Type B pancreatic cell (in vitro differentiated cells): ENCODE measurements at regions not wholly inside any gene's neighbourhood (a gene's known extent, or its start where the extent isn't known, plus 50 kb on each side); places are given as distances from the start of the nearest gene placed in this dataset.

Experiments used
- DNase-seq: peaks from one replicate; pipeline ENCODE4 v3.0.0; 2021; ENCODE audit warnings: mixed read lengths; ENCODE audit not compliant: unreplicated experiment; ENCODE audit errors: extremely low spot score
- H3K27ac Mint-ChIP-seq: 2 replicates; pipeline ENCODE4 v1.8.0; 2021; ENCODE audit warnings: mild to moderate bottlenecking, mixed read lengths
- H3K27me3 Mint-ChIP-seq: 2 replicates; pipeline ENCODE4 v1.8.0; 2021; ENCODE audit warnings: mixed read lengths
- H3K36me3 Mint-ChIP-seq: 2 replicates; pipeline ENCODE4 v1.8.0; 2021; ENCODE audit warnings: mixed read lengths
- H3K4me1 Mint-ChIP-seq: one replicate; pipeline ENCODE4 v1.8.0; 2021; ENCODE audit warnings: mixed read lengths; ENCODE audit not compliant: unreplicated experiment
- H3K4me3 Mint-ChIP-seq: 2 replicates; pipeline ENCODE4 v1.8.0; 2021; ENCODE audit warnings: mild to moderate bottlenecking, mixed read lengths
- H3K9me3 Mint-ChIP-seq: 2 replicates; pipeline ENCODE4 v1.8.0; 2021; ENCODE audit warnings: mixed read lengths
- TF ChIP-seq, protein P1 (sequence below): fragments of 200-600 bp; sonication (generic); conservative IDR thresholded peaks from 2 replicates; pipeline ENCODE4 v1.5.0; 2021; ENCODE audit warnings: antibody characterized with exemption, mild to moderate bottlenecking

DNA sequence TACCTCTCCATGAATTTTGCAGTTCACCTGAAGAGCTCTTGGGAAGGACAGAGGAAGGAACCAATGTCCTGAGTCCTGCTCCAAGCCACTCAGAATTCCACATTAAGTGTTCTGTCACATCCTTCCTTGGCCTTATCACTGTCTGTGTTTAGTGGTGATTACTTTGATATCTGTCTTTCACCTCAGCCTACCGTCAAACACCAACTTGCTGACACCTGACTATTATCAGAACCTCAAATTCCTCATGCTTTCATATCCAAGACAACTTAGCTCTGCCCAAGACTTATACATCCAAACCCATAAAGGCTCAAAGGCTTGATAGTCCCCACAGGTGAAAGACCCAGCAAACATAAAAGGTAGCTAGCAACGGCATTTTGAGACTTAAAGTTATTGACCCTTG is 280.0 kb downstream of the MEX3B start:
- no peak overlapping the region for H3K27ac Mint-ChIP-seq
- no peaks in the 10 kb centered on the region for H3K27me3 Mint-ChIP-seq
- peaks cover 4% of the 10 kb centered on the region for H3K9me3 Mint-ChIP-seq

DNA sequence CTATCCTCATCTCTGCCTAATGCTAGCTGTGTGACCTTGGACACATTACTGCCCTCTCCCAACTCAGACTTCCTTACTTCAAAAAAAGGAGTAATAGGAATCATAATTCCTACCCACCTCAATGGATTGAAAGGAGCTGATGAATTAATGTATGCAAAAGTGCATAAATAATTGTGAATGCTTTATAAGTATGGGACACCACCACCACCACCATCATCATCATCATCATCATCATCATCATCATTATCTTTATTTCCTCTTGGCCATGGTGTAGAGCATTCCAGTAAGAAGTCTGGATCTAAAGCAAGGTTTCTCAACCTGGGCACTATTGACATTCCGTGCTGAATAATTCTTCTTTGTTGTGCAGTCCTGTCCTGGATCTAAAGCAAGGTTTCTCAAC is 282.5 kb downstream of the MEX3B start:
- TF ChIP-seq, protein P1, sequence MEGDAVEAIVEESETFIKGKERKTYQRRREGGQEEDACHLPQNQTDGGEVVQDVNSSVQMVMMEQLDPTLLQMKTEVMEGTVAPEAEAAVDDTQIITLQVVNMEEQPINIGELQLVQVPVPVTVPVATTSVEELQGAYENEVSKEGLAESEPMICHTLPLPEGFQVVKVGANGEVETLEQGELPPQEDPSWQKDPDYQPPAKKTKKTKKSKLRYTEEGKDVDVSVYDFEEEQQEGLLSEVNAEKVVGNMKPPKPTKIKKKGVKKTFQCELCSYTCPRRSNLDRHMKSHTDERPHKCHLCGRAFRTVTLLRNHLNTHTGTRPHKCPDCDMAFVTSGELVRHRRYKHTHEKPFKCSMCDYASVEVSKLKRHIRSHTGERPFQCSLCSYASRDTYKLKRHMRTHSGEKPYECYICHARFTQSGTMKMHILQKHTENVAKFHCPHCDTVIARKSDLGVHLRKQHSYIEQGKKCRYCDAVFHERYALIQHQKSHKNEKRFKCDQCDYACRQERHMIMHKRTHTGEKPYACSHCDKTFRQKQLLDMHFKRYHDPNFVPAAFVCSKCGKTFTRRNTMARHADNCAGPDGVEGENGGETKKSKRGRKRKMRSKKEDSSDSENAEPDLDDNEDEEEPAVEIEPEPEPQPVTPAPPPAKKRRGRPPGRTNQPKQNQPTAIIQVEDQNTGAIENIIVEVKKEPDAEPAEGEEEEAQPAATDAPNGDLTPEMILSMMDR, result no peak
- Mint-ChIP-seq H3K4me3 (no peak overlapping the region), H3K9me3 (no peaks in the 10 kb centered on the region), H3K27ac (no peak overlapping the region), H3K4me1 (peaks cover 11% of the 10 kb centered on the region), H3K36me3 (peaks cover 4% of the 10 kb centered on the region), H3K27me3 (no peaks in the 10 kb centered on the region)
- no peak for DNase-seq

More for the DNA sequence above, 280.0 kb downstream of the MEX3B start:
- Mint-ChIP-seq H3K36me3 (peaks cover 9% of the 10 kb centered on the region), H3K4me1 (no peaks in the 10 kb centered on the region), H3K4me3 (no peak overlapping the region)
- no peak for DNase-seq
- TF ChIP-seq, protein P1, result no peak

DNA sequence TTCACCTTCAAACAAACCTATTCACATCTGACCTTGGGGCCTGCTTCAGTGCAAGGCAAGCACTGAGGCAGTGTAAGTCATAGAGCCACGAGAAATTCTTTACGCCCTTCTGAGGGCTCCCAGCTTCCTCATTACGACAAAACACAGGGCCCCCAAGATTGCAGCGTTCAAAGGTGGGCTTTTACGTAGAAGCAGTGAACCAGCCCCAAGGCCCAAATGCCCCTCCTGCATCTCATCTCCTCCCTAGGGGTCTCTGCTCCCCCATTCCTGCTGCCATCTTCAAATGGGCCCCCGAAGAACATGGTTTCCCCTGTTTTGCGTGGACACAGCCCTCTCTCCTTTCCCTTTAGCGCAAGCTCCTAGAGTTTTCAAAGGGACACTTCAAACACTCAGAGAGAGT is 285.1 kb downstream of the MEX3B start:
- Mint-ChIP-seq H3K27ac (no peak overlapping the region), H3K9me3 (no peaks in the 10 kb centered on the region), H3K4me3 (no peak overlapping the region), H3K4me1 (peaks cover 16% of the 10 kb centered on the region), H3K27me3 (no peaks in the 10 kb centered on the region), H3K36me3 (peaks cover 7% of the 10 kb centered on the region)
- TF ChIP-seq, protein P1, result no peak
- DNase-seq, result no peak

DNA sequence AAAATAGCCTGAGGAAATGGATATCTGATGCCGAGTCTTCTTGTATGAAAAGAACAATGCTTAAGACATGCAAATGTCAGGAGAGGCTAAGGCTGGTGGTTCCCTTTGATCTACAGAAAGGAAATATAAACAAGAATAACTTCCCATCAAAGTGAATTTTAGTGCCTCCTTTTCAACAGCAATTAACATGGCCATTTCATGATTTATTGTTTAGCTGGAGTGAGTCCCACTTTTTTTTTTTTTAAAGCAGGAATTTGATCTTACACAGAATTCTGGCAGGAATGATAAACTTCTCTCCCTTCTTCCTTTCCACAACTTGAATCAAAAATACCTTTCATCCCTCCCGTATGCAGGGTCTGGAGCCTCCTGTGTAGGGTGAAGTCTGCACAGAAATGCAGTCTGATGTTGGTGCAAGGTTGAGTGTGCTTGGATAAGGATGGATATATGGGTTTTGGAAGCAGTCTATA is 287.0 kb downstream of the MEX3B start:
- no peak overlapping the region for H3K4me3 Mint-ChIP-seq
- TF ChIP-seq, protein P1, result no peak
- peaks cover 23% of the 10 kb centered on the region for H3K4me1 Mint-ChIP-seq
- DNase-seq, result no peak
- peaks cover 7% of the 10 kb centered on the region for H3K36me3 Mint-ChIP-seq
- H3K9me3 Mint-ChIP-seq, result no peaks in the 10 kb centered on the region
- peak overlapping the region; percentile 17 for H3K27ac Mint-ChIP-seq
- H3K27me3 Mint-ChIP-seq, result no peaks in the 10 kb centered on the region

DNA sequence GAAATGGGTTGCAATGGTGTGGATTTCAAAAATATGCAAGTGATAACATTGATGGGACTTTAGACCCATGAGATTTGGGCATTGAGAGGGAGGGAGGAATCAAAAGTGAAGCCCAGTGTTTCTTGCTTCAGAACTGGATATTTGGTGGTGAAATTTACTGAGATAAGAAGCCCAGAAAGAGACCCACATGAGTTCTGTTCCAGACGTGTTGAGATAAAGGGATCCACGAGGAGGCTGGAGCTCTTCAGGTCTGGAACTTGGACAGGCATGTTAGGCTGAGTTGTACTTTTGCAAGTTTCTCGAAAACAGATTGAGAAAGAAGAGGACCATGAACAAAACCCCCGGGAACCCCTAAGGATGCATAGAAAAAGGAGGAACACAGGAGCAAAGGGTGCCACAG is 290.2 kb downstream of the MEX3B start:
- H3K36me3 Mint-ChIP-seq, result peaks cover 3% of the 10 kb centered on the region
- H3K27me3 Mint-ChIP-seq, result no peaks in the 10 kb centered on the region
- no peak overlapping the region for H3K27ac Mint-ChIP-seq
- no peaks in the 10 kb centered on the region for H3K9me3 Mint-ChIP-seq
- TF ChIP-seq, protein P1, result no peak
- H3K4me1 Mint-ChIP-seq, result peaks cover 50% of the 10 kb centered on the region
- no peak overlapping the region for H3K4me3 Mint-ChIP-seq
- no peak for DNase-seq

DNA sequence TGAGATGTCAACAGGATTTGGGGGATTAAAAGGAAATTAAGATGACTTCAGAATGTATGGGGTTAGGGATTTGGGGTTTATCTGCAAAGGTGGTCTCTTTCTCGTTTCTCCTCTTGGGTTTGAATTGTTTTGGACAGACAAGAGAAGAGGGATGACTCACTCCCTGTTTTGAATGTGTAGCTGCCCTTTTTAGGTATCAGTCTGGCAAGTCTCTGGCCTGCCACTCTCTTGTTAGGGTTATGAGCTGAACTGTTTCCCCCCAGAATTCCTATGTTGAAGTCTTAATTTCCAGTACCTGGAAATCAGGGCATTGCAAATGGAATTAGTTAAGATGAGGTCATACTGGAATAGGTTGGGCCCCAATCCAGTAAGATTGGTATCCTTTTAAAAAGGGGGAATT is 291.7 kb downstream of the MEX3B start:
- Mint-ChIP-seq H3K4me1 (peaks cover 47% of the 10 kb centered on the region), H3K27ac (no peak overlapping the region)

More for the DNA sequence above, 291.7 kb downstream of the MEX3B start:
- DNase-seq, result no peak
- Mint-ChIP-seq H3K9me3 (no peaks in the 10 kb centered on the region), H3K36me3 (peaks cover 3% of the 10 kb centered on the region), H3K4me3 (no peak overlapping the region), H3K27me3 (no peaks in the 10 kb centered on the region)
- TF ChIP-seq, protein P1, result no peak
